T-helper 2 cell treated with Interferon-gamma antibody and Interleukin-4, amounts not matched to agents 100 ng/mL and 5 ng/mL, for 36 hours (primary cell): ENCODE measurements at regions not wholly inside any gene's neighbourhood (a gene's known extent, or its start where the extent isn't known, plus 50 kb on each side); places are given as distances from the start of the nearest gene placed in this dataset.

Experiments used
- intact Hi-C: fragments of 100-400 bp; cut with micrococcal nuclease; formaldehyde crosslinking; loops from one replicate; pipeline ENCODE4 v1.15.1; 2023

- intact Hi-C loops, result no loop called here
Measured at GRCh38 chr12:125742413-125742812, 677.2 kb downstream of the AACS start.

- intact Hi-C loops, result no loop called here
Measured at GRCh38 chr12:125744201-125744600, 679.0 kb downstream of the AACS start.

- intact Hi-C loops, result no loop called here
Measured at GRCh38 chr12:125755512-125755911, 690.3 kb downstream of the AACS start.

- intact Hi-C loops, result no loop called here
Measured at GRCh38 chr12:125766091-125766490, 700.9 kb downstream of the AACS start.

- intact Hi-C loops, result no loop called here
Measured at GRCh38 chr12:125772403-125772802, 707.2 kb downstream of the AACS start.

- intact Hi-C loops, result no loop called here
Measured at GRCh38 chr12:125773033-125773640, 707.9 kb downstream of the AACS start.

- intact Hi-C loops, result no loop called here
Measured at GRCh38 chr12:125775507-125775906, 710.3 kb downstream of the AACS start.

- intact Hi-C loops, result no loop called here
Measured at GRCh38 chr12:125776212-125776611, 711.0 kb downstream of the AACS start.

GRCh38 chr12:125786143-125786542 is 720.9 kb downstream of the AACS start:
- intact Hi-C loops, result no loop called here

- intact Hi-C loops, result no loop called here
Measured at GRCh38 chr12:125794401-125794800, 729.2 kb downstream of the AACS start.

- intact Hi-C loops, result no loop called here
Measured at GRCh38 chr12:125797421-125798175, 732.4 kb downstream of the AACS start.

- intact Hi-C loops, result no loop called here
Measured at GRCh38 chr12:125804660-125805059, 739.4 kb downstream of the AACS start.

GRCh38 chr12:125824276-125824675 is 759.0 kb downstream of the AACS start:
- intact Hi-C loops, result no loop called here

- intact Hi-C loops, result no loop called here
Measured at GRCh38 chr12:125835852-125836251, 770.6 kb downstream of the AACS start.

GRCh38 chr12:125836647-125837046 is 771.4 kb downstream of the AACS start:
- intact Hi-C loops, result no loop called here

GRCh38 chr12:125841332-125841731 is 776.1 kb downstream of the AACS start:
- intact Hi-C loops, result no loop called here

GRCh38 chr12:125852116-125852515 is 786.9 kb downstream of the AACS start:
- intact Hi-C loops, result no loop called here

- intact Hi-C loops, result no loop called here
Measured at GRCh38 chr12:125852679-125853078, 787.4 kb downstream of the AACS start.

GRCh38 chr12:125853670-125854069 is 788.4 kb downstream of the AACS start:
- intact Hi-C loops, result no loop called here

GRCh38 chr12:125856366-125856765 is 791.1 kb downstream of the AACS start:
- intact Hi-C loops, result no loop called here

- intact Hi-C loops, result no loop called here
Measured at GRCh38 chr12:125856896-125857295, 791.7 kb downstream of the AACS start.

- intact Hi-C loops, result no loop called here
Measured at GRCh38 chr12:125860672-125861288, 795.5 kb downstream of the AACS start.
